HG03432 (cell line): ENCODE measurements at regions not wholly inside any gene's neighbourhood (a gene's known extent, or its start where the extent isn't known, plus 50 kb on each side); places are given as distances from the start of the nearest gene placed in this dataset.

Experiments
- ATAC-seq: cut with Tn5 transposase; IDR thresholded peaks from one replicate; pipeline ENCODE4 v1.9.1; 2021; ENCODE audit warnings: mild to moderate bottlenecking, moderate library complexity; ENCODE audit not compliant: unreplicated experiment

DNA sequence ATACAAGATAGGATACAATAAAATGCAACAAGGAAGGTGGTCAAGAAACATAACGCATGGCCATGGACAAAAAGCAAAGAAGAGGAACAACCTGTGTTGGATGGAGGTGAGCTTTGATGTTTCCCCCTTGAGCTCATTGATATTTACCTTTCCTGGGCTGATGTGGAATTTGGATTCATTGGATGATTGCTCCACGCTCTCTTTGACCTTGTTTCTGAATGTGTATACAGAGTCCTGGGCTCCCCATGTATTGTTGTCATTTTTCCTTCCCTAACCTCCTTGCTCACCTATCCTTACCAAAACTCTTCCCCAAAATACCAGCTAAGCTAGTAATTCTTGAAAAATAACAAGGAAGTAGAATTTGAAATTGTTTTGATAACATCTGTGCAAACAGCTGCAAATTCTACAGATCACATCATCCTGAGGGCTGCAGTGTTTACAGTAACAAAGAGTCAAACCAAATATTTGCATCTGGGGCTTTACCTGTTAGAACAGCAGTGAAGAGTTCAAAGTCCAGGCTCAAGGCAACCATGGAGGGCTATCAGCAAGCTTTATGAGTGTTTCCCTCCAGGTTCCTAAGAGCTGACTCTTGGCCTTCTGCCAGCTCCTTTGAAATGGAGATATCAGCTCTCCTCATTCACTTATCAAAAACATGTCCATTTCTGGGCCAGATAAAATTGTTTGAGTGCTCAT, 214.3 kb upstream of the MARCKS start:
- peak; percentile 97 for ATAC-seq

- ATAC-seq, result no peak
These were observed 213.8 kb upstream of the MARCKS start for GRCh38 chr6:113643407-113643770.

- peak; percentile 22 for ATAC-seq
These were observed 212.1 kb upstream of the MARCKS start for GRCh38 chr6:113644861-113645575.

DNA sequence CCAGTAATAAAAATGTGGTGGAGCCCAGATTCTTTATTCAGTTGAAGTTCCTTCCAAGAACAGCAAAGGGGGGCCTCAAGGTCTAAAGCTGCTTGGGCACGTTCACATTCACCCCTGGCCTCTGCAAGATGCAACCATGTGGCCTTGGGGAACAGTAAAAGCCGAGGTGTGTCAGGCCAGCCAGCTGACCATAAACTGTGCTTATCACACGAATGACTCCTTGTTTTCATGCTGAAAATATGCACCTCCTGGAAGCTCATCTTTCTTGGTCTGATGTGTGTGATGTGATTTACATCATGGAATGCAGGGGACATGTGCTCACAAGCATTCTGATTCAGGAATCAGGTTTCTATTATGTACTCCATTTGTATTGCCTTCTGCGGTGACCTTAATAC, 211.6 kb upstream of the MARCKS start:
- no peak for ATAC-seq

DNA sequence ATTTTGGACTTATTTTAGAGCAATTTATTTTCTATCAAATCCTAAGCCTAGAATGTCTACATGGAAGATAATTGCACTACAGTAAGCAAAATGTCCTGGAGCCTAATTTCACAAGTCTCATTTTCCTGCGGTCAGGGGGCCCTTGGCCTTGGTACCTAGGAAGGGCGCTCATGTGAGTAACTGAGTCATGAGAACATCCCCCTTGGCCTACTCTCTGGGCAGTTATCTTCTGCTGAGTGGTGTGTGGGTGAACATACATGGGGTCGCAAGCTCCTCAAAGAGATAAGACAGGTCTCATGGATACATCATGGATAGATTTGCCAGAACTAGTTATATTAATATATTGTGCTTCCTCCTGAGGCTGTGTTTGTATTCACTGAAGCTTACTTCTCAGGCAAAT, 211.2 kb upstream of the MARCKS start:
- ATAC-seq, result no peak

DNA sequence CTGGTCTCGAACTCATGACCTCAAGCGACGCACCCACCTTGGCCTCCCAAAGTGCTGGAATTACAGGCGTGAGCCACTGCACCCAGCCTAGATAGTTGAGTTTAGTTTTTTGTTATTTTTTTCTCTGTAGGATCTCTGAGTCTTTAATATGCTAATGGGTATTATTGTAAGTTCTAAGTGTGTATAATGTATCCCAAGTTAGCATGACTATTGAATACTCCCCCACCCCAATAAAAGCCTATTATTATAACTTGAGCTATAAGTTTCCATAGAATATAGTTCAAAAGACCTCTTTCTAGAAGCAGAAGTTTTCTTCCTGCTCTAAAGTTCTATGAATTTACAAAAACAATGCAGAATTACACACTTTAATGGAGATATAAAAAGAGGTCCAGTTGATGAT, 210.4 kb upstream of the MARCKS start:
- no peak for ATAC-seq

DNA sequence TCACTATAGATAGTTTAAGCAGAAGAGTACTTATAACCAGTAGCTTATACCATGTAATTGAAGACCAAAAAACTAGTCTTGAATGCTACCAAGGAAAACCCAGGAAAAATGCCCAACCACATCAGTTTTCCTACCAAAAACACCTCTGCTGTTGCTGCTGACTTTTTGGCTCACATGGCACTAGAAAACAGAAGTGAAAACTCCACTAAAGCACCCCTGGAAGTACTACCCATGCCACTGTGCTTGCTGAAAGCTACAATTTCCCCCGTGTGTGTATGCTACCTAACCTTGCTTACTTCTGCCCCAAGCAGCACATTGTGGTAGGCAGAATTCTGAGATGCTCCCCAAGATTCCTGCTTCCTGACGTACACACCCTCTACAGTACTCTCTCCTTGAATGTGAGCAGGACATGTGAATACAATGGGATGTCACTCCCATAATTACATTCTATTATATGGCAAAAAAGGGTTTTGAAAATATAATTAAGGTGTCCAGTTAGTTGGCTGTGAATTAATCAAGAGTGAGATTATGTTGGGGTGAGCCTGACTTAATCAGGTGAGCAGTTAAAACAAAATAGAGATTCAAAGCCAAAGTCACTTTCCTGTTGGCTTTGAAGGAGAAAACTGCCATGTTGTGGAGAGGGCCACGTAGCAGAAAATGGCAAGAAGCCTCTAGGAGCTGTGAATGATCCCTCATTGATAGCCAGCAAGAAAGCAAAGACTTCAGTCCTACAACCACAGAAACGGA, 209.8 kb upstream of the MARCKS start:
- peak; percentile 39 for ATAC-seq

DNA sequence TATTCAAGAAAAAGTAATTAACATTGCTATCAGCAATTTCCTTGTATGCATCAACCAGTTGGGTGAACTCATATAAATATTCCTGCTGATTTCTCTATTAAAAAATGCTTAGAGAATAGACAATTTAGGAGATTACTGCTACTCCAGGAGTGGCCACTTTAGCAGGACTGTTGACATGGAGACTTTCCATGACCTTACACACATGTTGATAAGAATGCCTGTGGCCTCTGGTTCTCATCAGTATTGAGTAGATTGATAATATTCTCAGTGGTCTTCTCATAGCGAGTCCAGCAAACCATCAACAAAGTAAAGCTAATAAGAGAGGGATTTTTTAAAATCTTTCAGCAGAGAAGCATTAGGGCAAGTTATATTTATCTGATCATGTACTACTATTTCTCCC, 208.4 kb upstream of the MARCKS start:
- ATAC-seq, result no peak

- no peak for ATAC-seq
These were observed 207.9 kb upstream of the MARCKS start for GRCh38 chr6:113649276-113649675.

GRCh38 chr6:113649880-113650609, 207.1 kb upstream of the MARCKS start:
- ATAC-seq, result no peak

- no peak for ATAC-seq
These were observed 206.6 kb upstream of the MARCKS start for GRCh38 chr6:113650610-113650979.

DNA sequence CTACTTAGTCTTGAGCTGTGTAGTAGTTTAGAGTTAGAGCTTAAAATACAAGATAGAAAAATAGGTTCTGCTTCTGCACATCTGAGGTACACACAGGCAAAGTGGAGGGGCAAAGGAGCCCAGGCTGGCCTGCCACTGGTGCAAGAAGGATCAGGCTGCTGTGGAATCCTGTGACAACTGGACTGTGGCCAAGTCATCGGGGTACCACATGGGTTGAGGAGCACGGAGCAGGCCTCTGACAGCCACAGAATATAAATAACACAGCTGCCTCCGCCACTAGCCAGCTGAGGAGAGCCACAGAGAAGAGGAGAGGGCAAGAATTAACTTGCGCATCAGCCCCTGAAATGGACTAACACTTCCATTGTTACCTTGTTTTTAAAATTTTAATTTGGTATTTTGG, 206.0 kb upstream of the MARCKS start:
- ATAC-seq, result no peak

GRCh38 chr6:113651920-113652319, 205.2 kb upstream of the MARCKS start:
- ATAC-seq, result no peak

DNA sequence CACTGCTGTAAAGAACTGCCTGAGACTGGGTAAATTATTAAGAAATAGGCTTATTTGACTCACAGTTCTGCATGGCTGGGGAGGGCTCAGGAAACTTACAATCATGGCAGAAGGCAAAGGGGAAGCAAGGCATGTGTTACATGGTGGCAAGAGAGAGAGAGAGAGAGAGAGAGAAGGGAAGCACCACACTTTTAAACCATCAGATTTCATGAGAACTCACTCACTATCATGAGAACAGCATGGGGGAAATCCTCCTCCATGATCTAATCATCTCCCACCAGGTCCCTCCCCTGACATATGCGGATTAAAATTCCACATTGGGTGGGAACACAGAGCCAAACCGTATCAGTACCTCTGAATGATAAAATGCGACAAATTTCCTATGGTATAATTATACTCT, 203.9 kb upstream of the MARCKS start:
- no peak for ATAC-seq

DNA sequence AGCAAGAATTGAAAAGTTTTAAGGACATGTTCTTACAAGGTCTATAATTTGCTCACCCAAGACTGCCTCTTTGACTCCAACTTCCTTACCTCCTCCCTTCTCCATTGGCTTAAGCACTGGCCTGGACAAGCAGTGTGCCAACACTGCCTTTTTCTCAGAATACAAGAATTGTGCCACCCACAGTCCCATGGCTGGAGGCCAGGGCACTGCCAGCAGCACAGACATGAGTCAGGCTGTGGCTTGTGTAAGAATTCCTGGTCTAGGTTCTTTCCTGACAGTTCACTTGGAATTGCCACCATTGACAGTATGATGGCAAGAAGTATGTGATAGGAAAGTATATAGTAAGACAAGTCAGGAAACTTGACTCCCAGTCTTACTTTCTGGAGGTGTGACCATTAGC, 202.7 kb upstream of the MARCKS start:
- ATAC-seq, result no peak

- no peak for ATAC-seq
These were observed 201.4 kb upstream of the MARCKS start for GRCh38 chr6:113655761-113656160.

DNA sequence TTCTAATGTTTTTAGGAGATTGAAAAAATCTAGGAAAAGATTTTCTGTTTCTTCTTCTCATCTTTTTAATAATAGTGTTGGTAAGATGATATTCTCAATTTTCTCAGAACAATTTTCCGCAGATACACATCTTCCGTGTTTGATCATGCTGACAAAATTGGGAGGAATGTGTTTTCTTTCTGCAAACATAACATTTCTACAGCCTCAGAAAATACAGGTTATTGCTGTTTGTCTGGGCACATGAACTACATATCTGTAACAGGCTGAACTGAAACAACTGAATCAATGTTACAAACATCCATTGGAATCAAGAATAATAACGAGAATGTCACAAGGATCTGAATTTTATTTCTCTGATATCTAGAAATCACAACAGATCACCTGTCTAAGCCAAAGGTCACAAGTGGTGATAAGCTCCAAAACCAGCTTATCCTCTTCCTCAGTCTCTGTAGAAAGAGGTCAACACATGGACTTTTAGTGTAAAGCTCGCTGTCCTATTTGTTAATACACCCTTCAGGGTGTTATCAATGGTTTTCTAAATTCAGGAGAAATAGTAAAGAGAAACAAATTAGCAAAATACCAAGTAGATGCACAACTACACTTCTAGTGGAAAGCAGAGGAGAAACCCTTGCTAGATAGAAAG, 197.3 kb upstream of the MARCKS start:
- ATAC-seq, result no peak

- no peak for ATAC-seq
These were observed 196.3 kb upstream of the MARCKS start for GRCh38 chr6:113660819-113661218.

DNA sequence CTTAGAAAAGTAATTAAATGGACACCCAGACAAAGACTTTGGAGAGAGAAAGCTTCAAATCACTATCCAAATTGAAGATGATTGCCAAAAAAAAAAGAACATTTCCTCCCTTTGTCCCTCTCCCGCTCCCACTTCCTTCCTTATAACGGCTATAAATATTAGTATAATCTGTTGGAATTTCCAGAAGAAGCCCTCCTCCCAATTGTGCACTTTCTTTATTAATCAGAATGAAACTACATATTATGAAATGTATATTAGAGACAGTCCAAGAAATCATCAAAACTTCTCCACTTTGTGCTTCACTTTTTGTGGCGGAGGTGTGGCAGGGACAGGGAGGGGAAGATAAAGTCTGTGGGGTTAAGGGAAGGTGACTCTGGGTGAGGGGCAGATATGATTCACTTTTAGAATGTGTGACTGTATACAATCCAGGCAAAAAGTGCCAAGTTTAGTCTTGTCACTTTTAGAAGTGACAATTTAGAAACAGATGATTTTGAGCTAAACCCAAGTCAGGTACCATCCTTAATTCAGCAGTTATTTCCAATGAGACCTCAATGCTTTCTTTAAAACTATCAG, 195.0 kb upstream of the MARCKS start:
- peak; percentile 34 for ATAC-seq

DNA sequence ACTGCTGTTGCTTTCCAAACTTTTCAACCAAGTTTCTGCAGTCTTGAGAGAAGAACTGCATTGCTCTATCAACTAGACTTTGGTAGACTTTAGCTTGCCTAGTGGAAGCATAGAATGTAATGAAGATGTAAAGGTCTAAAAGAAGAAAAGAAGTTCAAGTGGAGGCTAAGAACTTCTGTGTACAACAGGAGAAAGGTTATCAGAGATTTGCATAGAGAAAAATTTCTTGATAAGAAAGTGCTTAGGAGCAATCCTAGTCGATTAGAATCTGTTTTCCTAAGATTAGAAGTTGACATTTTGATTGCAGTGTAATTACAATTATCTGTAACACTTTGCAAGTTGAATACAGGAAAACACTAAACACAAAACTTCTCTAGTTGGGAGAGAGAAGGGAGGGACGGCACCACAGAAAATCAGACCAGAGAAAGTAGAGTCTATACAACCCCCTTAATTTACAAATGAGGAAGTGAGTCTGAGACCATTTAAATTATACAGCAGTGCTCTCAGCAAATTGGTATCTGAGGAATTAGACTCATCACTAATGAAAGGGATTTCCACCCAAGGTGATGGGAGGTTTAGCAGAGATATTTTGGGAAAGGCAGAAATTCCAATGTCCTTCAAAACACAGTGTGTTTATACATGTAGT, 194.3 kb upstream of the MARCKS start:
- peak; percentile 75 for ATAC-seq
